Iris pigment epithelial cell (primary cell): ENCODE measurements at regions not wholly inside any gene's neighbourhood (a gene's known extent, or its start where the extent isn't known, plus 50 kb on each side); places are given as distances from the start of the nearest gene placed in this dataset.

Experiments used
- DNase-seq: peaks from one replicate; pipeline ENCODE4 v3.0.0-alpha.2; 2011; ENCODE audit warnings: low read depth

DNA sequence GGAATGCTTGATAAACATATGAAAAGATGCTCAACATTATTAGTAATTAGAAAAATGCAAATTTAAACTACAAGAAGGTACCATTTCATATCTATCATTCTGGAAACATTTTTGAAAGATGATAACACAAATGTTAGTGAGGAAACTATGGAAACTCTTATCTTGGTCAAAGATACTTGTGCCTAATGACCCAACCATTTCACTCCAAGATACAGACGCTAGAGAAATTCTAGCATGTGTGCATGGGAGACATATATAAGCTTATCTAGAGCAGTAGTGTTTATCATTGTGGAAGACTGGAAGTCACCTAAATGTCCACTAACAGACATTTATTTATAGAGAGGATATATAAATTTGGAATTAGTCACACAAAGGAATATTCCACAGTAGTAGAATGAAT, 143.1 kb upstream of the HMGA2 start:
- no peak for DNase-seq

DNA sequence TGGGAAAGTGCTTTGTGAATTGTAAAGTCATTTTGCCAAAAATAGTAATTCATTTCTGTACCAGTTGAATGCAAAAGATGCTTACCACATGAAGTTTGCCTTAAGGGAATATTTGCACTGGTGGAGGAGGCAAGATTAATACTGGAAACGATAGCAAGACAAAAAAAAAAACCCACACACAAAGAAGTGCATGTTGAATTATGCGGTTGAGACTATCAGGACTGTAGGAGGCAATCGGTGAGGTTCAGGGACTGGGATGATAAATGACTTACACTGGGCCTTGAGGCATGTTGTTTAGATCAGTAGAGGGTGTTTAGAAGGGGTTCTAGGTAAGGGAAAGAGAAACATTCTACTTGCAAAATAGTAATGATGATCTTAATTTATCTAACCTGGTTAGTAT, 142.2 kb upstream of the HMGA2 start:
- DNase-seq = no peak

DNA sequence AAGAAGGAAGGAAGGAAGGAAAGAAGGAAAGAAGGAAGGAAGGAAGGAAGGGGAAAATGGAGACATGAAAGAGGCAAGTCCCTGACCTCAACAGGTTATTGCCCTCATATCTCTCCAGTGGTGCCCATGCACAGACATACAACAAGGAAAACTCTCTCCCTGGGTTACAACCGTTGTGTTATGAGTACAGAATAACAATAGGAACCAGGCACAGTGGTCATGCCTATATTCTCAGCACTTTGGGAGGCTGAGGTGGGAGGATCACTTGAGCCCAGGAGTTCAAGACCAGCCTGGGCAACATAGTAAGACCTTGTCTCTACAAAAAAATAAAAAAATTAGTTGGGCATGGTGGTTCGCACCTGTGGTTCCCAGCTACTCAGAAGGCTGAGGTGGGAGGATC, 139.4 kb upstream of the HMGA2 start:
- no peak for DNase-seq

DNA sequence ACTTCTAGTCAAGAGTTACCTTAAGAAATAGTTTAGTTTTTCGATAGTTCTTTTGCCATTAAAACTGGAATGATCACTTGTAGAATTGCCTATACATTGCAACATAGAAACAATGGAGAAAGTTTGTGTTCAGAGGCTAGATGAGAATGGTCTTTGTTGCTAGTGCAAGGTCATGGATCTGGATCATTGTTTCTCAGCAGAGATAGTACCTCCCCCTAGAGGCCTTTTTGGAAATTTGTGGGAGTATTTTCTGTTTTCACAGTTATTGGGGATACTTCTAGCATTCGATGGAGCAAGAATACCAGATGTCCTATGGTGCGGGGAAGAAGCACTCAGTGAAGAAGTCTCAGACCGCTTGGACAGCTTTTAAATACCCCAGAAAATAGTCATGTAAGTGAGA, 138.8 kb upstream of the HMGA2 start:
- DNase-seq = peak; percentile 71

DNA sequence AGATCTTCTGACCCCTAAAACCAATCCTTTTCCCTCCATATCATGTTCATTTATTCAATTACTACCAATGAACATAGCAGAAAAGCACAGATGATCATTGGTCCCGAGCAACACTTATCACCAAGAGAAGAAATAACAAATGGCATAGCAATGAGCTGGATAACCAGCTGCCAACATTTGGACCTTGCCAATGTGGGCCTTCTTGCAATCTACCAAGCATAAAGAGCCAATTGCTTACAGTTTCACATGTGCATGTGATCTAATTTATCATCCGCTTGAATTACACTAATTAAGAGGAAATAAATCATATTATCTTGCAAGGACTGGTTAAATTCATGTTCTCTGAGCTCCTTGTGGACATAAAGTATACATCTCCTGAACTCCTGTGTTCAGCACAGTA, 134.8 kb upstream of the HMGA2 start:
- DNase-seq = no peak

DNA sequence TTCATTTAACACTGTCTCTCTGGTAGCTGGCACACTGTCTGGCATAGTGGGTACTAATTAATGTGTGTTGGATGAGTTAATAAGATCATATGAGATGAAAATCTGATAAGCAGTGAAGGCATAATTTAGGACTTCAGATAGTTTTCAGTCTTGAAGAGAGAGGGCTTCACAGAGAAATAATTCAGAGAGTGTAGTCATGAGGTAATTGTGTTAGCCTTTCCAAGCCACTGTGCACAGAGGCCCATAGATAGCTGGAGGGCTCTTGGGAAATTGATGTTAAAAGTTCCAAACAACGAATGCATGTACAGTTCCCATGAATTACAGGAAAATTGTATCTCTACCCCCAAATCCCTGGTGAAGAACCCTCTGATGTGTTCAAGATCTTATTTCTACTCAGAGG, 133.8 kb upstream of the HMGA2 start:
- no peak for DNase-seq

DNA sequence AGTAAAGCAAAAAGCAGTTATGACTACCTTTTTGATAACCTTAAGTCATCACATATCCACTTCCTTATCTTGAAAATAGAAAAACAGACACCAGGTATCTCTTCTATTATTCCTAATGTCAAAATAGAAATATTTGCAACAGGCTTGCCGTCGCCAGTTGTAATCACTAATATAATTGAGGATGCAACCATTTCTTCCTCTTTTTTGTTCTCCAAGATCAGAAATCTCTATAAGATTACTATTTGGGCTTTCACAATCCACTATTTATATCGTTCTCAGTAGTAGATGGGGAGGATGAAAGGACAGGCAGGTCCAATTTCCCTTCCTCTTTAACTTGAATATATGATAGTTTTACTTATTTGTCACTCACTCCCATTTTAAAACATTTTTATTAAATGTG, 130.2 kb upstream of the HMGA2 start:
- DNase-seq = no peak

DNA sequence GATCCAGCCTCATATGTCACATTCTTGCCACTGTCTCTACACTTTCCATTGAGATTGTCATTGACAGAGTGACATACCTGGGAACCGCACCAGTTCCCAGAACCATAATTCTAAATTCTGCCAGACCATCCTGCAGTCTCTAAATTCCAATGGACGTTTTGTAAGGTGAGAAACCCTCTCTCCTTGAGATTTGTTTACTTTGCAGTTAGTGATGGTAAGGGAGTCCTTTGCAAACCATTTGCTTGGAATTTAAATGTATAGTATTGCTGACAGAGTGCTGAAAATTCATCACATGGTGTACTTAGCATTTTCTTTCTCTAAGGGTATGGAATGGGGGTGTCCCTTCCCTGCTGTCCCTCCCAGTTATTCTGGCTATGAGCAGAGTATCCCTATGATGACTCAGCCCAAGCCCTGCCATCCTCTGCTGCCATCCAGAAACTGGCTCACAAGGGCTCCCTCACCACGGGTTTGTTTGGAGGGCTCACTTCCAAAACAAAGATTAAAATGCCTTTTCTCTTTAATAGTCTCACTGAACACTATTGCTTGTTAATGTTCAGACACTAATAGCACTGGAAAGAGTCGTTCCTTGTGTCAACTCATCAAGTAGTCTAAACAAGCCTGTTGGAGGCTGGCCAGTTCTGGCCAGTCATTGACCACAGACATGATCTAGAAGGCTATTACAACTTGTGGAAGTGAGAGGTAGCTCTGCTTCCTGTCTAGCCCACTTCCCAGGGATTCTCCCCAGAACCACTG, 129.0 kb upstream of the HMGA2 start:
- DNase-seq = peak; percentile 100

DNA sequence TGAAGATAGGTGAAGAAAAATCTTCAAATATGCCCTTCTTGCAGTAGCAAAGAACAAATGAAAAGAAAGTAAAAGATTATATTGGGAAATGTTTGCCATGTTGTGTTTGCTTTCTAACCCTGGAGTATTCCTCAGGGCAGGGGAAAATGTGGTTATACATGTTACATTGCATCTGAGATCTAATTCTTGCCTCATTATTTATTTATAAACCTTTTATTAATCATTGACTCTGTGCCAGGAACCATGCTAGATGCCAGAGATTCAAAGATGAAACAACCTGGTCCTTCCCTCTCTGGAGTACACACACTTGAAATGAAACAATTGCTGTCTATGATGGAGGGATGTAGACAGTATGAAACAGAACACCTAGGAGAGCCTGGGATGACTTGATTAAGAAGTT, 128.1 kb upstream of the HMGA2 start:
- peak; percentile 38 for DNase-seq

DNA sequence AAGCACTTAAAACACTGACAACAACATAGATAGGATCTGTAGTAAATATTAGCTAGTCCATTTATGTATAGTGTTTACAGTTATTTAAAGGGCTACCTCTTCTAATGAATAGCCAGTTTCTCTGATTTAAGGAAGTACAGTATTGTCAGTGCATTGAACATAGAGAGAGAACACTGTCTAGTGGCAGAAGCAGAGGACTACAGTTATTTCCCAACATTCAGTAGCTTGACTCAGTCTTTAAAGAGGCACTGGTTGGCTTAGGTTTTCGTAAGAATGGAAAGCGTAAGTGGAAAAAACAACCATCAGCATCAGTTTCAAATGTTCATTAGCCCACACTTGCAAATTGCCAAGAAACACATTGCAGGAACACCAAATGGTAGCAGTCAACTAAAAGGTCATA, 125.0 kb upstream of the HMGA2 start:
- peak; percentile 83 for DNase-seq

DNA sequence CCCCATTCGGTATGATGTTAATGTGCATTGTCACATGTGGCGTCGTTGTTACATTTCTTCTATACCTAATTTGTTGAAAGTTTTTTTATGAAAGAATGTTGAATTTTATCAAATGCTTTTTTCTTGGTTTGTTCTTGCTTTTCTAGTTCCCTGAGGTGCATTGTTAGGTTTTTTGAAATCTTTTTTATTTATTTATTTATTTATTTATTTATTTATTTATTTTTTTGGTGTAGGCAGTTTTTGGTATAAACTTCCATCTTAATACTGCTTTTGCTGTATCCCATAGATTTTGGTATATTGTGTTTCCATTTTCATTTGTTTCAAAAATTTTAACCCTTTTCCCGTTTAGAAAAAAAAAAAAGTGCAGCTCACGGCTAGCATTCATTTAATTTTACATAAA, 121.1 kb upstream of the HMGA2 start:
- DNase-seq = no peak

DNA sequence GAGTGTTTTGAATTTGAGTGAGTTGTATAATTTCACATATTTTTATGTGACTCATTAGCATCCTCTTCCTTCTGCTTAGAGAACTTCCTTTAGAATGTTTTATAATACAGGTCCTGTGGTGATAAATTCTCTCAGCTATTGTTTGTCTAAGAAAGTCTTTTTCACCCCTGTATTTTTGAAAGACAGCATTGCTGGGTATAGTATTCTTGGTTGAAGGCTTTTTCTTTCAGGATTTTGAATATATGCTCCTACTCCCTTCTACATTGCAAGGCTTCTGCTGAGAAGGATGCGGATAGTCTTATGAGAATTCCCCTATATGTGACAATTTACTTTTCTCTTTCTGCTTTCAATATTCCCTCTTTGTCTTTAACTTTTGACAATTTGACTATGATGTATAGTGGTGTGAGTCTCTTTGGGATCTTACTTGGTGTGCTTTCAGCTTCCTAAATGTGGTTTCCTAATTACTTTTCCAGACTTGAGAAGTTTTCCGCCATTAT, 118.9 kb upstream of the HMGA2 start:
- no peak for DNase-seq

DNA sequence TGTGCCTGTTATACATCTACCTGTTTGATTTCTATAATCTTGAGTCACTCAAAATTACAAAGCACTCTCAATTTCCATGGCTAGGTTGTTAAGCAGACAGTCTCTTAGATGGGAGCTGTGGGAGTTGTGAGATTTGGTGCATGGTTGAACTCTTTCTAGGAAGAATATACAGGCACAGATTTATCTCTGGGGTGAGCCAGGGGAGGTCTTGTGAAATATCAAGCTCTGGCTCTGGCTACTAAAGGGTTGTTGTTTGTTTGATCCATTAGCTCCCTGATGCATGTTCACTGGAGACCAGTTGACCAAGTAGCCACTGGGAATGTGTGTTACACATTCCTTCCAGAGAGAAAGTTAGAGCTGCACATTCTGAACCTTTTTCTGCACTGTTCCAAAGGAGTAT, 117.2 kb upstream of the HMGA2 start:
- DNase-seq = peak; percentile 14

DNA sequence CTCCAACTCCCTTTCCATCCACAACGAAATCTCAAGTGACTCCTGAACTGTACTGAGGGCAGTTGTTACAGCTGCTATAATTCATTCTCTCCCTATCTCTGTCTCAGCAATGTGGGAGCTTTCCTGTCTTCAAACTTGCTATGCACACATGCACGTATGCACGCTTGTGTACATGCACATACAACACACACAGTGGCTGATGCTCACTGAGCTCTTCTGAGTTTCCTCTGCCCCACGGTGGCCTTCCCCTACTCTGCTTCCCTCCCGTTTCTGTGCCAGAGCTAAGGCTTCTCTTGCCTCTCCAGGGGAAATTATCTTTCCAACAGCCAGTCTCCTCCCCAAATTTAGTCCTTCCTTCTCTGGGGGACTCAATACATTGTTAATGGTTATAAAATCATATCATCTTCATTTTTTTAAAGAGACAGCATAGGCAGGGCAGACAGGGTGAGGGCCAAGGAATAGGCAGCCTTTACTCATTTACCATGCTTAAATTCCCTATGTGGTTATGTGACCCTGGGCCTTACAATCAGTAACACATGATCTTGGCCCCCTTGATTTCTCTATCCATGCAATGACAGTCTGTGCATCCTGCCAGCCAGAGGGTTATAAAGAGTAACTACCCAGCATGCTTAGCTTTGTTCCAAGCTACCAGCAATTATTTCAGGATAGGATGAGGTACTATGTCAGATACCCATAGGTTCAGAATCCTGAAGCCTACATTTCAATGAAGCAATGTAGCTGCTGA, 111.9 kb upstream of the HMGA2 start:
- no peak for DNase-seq

DNA sequence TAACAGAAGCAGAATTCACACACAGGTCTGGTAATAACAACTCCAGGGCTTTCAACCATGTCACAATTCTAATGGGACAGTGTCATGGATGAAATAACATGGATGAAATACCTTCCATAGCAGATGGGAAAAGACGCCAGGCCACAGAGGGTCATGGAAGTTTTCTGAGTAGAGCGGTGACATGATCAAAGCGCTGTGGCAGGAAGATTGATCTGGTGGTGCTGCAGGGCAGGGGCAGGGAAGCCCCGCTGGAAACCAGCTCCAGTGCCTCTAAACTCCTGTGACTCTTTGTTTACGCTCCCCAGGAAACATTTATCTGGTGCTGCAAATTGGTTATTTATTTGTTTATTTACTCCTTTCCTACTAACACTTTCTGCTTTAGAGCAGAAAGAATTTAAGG, 108.3 kb upstream of the HMGA2 start:
- no peak for DNase-seq

DNA sequence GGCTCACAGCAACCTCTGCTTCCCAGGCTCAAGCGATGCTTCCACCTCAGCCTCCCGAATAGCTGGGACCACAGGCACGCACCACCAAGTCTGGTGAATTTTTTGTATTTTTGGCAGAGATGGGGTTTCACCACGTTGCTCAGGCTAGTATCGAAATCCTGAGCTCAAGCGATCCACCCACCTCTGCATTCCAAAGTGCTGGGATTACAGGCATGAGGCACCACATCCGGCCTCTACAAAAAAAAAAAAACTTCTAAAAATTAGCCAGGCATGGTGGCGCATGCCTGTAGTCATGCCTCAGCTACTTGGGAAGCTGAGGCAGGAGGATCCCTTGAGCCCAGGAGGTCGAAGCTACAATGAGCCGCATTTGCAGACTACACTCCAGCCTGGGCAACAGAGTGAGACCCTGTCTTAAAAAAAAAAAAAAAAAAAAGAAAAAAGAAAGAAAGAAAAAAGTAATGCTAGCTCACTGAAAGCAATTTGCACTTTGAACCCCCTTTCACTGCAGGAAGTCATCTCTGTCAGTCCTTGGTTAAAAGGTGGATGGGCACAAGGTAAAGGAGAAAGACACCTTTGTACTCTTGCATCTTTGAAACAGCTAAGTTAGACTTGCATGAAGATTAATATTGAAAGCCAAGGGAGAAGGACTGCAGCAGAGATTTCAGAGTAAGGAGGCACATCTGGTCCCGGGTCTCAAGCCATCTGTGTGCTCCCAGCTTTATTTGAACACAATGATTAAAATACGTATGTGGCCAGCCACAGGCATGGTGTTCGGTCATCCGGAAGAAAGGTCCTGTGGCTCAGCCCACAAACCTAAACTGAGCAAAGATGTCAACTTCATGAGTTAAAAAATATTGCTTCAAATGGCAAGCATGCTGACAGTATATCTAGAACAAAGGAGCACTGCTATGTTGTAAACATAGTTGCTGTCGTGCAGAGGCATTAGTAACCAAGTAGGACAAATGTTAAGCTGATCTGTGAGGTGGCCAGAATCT, 103.8 kb upstream of the HMGA2 start:
- peak; percentile 85 for DNase-seq

DNA sequence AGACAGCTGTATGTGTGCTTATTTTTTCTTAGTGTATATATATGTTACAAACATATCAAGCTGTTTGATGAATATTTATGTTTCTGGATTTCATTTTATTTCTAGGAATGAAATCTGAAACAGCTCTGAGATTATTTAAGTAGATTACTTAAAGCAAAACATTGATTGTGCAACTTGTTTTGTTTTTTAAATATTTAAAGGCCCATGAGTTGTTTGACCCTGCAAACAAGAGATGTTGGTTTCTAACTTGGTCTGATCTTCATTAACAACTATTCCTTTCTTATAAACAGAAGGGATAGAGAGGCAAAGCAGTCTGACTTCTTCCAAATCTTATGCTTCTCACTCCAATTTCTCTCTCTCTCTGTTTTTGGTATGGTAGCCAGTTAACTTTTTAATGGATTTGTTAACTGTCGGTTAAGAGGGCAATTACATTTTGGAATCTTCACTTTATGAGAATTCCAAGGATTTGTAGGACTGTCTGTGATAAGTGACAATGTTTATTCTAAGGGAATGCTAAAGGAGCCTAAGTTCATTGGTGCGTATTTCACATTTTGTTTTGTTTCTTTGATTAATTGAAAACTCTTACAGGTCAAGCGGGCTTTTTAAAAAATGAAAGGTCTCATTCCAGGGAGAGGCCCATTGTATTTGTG, 102.6 kb upstream of the HMGA2 start:
- no peak for DNase-seq

DNA sequence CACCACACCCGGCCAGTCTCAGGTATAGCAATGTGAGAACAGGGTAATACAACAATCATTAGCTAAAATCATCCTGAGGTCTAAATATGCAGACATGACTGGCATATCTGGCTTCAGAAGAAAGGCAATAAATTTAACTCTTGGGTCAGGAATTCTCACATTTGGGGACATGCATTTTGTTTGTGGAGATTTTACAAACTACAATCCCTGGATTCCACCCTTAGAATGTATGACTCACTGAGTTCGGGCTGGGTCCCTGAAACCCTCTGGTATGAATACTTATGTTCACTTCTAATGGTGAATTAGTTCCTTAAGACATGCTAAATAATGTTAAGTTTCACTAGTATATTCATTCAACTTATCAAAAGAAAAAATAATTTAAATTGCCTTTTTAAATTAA, 98.9 kb upstream of the HMGA2 start:
- peak; percentile 41 for DNase-seq

DNA sequence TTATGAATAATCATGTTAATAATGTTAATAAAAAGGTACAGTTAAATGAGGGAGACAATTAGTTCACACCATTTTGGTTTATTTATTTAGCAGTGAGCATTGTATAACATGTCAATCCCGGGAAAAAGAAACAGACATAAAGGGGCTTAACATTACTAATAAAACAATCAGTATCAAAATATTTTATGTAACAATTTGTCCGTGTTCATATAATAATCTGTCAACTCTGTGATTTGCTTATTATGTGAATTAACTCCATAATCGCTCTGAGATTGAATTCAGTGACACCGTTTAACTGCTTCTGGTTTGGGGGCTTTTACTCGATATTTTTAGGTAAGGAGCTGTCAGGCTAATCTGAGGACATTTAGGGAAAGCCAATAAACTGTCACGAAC, 95.8 kb upstream of the HMGA2 start:
- no peak for DNase-seq

DNA sequence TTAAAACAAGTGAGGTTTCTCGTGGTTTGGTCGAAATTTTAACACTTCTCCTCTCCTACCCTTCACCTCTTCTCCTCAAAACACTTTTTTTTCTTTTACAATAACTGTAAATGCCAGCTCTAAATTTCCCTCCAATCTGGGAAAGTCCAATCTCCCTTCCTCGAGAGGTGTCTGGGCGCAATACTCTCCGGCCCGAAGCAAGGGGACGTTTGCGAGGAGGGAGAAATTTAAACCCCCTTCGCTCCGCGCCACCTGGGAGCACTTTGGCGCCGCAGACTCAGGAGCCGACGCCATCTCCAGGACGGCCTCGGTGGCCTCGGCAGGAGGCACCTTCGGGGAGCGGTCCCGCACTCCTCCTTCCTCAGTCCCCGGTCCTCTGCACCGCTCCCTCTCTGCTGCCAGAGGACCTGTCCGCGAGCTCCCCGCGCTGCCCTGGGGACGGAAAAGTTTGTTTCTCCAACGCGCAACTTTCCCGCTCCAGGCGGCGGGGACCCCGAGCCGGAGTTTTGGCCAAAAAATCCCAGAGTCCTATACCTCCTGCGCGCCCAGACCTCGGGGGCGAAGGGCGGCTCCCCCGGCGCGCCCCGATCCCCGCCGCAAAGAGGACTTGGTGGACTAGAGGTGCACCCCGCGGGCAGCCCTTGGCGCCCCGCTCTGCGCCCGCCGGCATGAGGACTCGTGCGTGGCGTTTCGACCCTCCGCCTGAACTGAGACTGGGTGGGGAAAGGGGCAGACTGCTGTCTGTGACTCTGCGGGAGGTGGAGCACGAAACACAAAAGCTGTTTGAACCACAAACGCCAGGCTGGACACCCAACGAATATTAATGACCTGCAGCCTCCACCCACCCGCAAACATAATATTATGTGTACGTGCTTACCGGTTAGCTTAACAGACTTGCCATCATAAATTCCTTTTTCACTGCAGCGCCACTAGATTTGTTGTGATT, 95.2 kb upstream of the HMGA2 start:
- DNase-seq = peak; percentile 22

DNA sequence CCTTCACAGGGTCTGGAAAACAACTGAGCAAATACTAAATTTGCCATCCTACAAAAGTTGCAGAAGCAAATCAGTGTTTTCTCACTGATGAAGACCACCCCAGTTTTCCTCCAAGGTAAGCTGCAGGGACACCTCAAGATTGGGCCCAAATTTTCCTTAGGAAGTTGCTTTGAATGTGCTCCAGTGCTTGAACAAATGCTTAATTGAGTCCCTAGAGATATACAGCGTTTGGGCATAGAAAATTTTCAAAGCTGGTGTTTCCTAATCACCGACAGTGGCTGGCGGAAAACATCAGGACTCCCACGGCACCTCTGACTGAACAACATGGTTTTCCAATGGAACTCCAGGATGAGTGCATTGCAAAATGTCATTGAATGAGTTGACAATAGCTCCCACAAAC, 92.5 kb upstream of the HMGA2 start:
- no peak for DNase-seq
